MCF 10A (cell line): ENCODE measurements at regions not wholly inside any gene's neighbourhood (a gene's known extent, or its start where the extent isn't known, plus 50 kb on each side); places are given as distances from the start of the nearest gene placed in this dataset.
"Not testable (repeated sequence)": the region's sequence is repeated elsewhere in the genome, so short reads cannot be mapped to it uniquely, and the experiment has no call there.

ENCODE experiments used
- BruUV-seq: library from RNA; stranded (reverse); fragments of 400-500 nt; replicated peaks from 2 replicates; lab custom pipeline; 2021; lab: Mats Ljungman, UMichigan
- CTCF ChIA-PET: fragments of 300-600 bp; sonication (Branson Sonifier 250); formaldehyde crosslinking; extraction: SDS; loops from one replicate; lab custom pipeline; 2021; ENCODE audit warnings: antibody characterized with exemption, inconsistent platforms; lab: Yijun Ruan, JAX
- POLR2A ChIA-PET: fragments of 300-600, 350-650 bp; sonication (Branson Sonifier 250); formaldehyde crosslinking; extraction: SDS; loops from one replicate; lab custom pipeline; 2020; ENCODE audit warnings: antibody characterized with exemption, inconsistent platforms; lab: Yijun Ruan, JAX
- DNase-seq: peaks from one replicate; pipeline ENCODE4 v3.0.0-alpha.2; 2018; ENCODE audit not compliant: unreplicated experiment
- H3K27ac Mint-ChIP-seq: one replicate; pipeline ENCODE4 v1.8.0; 2022; ENCODE audit warnings: mild to moderate bottlenecking, low read depth, mixed read lengths; ENCODE audit not compliant: unreplicated experiment
- H3K27me3 Mint-ChIP-seq: one replicate; pipeline ENCODE4 v1.8.0; 2022; ENCODE audit warnings: mixed read lengths; ENCODE audit not compliant: insufficient read depth, unreplicated experiment
- H3K36me3 Mint-ChIP-seq: one replicate; pipeline ENCODE4 v1.8.0; 2022; ENCODE audit warnings: mild to moderate bottlenecking, moderate library complexity, mixed read lengths; ENCODE audit not compliant: insufficient read depth, unreplicated experiment
- H3K4me1 Mint-ChIP-seq: one replicate; pipeline ENCODE4 v1.8.0; 2022; ENCODE audit warnings: mixed read lengths; ENCODE audit not compliant: insufficient read depth, unreplicated experiment
- H3K4me3 Mint-ChIP-seq: one replicate; pipeline ENCODE4 v1.8.0; 2022; ENCODE audit warnings: mild to moderate bottlenecking, moderate library complexity, mixed read lengths; ENCODE audit not compliant: unreplicated experiment
- H3K9me3 Mint-ChIP-seq: one replicate; pipeline ENCODE4 v1.8.0; 2022; ENCODE audit warnings: mixed read lengths; ENCODE audit not compliant: unreplicated experiment
- CTCF ChIP-seq: fragments of 200-600 bp; IDR thresholded peaks from one replicate; pipeline ENCODE4 v1.8.0; 2022; ENCODE audit warnings: antibody characterized with exemption, mild to moderate bottlenecking; ENCODE audit not compliant: unreplicated experiment
- intact Hi-C: fragments of 100-400 bp; cut with micrococcal nuclease; formaldehyde crosslinking; loops from 2 replicates; pipeline ENCODE4 v1.14.1; 2022

DNA sequence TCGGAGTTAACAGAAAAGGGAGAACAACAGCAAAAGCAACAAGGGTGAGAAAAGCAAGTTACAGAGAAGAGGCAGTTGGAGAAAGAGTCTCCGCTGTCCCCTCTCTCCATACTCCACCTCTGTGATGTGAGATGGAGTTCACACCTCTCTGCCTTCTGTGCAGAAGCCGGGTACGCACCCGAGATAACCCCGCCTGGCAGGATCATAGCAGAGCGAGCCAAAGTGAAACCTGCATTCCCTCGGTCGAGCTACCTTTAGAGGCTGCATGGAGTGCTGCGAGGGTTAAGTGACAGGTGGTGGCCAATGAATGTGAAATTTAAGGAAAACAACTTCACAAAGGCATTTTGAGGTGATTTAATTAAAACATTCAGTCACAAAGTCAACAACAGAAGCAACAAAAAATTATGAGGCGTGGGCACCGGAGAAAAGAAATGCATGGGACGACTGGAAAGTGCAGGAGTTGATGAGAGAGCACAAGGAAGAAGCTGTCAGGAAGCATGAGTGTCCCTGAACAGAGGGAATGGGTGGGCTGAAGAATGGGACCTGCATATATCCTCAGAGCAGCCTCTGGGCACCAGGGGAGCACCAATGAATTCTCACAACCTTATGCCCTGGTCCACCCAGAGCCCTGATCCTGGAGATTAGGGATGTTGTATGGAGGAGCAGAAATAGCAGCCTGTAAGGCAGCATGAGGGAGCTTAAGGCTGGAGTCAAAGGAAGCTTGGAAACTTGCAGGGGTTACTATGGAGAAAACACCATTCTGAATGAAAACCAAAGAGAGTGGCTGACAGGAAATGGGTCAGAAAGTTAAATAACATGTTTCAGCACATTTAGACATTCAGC is 208.3 kb downstream of the EMP1 start:
- intact Hi-C loops, result no loop called here
- no peak for DNase-seq
- no peaks in the 10 kb centered on the region for H3K27me3 Mint-ChIP-seq
- POLR2A ChIA-PET, result no interaction called here
- TF ChIP-seq CTCF, result no peak
- H3K36me3 Mint-ChIP-seq, result no peaks in the 10 kb centered on the region
- no TSS peak for BruUV-seq
- H3K27ac Mint-ChIP-seq, result no peak overlapping the region
- CTCF ChIA-PET, result interaction anchor here (0.6 to 1.8 kb wide), 3 partner anchors 64 to 126 kb away, joined by 3 to 5 read pairs (median 3); no protein-coding TSS in a partner anchor
- H3K4me3 Mint-ChIP-seq, result no peak overlapping the region
- no peaks in the 10 kb centered on the region for H3K9me3 Mint-ChIP-seq
- H3K4me1 Mint-ChIP-seq, result no peaks in the 10 kb centered on the region

DNA sequence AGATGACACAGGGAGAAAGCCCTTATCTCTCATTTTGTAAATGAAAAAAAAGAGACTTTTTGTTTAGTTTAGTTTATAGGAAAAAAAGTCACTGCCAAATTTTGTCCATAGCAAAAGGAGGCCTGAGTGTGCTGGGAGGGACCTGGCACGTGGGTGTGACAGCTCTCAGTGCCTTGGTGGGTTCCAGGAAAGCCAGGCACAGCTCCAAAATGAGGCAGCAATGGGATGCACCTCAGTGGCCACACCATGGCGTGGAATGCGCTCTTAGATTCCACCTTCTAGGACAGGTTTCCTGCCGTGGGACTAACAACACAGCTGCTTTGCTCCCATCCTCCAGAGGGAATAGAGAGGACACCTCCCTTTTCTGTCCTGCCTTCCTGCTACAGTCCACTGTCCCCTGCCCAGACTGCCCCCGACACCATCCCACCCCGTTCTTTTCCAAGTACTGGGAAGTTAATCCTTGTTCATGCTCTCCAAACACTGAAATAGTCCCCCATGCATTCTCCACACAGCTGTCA is 207.6 kb downstream of the EMP1 start:
- intact Hi-C loops, result no loop called here
- TF ChIP-seq CTCF, result no peak
- H3K4me3 Mint-ChIP-seq, result no peak overlapping the region
- no peaks in the 10 kb centered on the region for H3K27me3 Mint-ChIP-seq
- no TSS peak for BruUV-seq
- DNase-seq, result no peak
- no peaks in the 10 kb centered on the region for H3K4me1 Mint-ChIP-seq
- H3K36me3 Mint-ChIP-seq, result no peaks in the 10 kb centered on the region
- POLR2A ChIA-PET, result no interaction called here
- CTCF ChIA-PET, result no interaction called here
- H3K9me3 Mint-ChIP-seq, result no peaks in the 10 kb centered on the region
- no peak overlapping the region for H3K27ac Mint-ChIP-seq

DNA sequence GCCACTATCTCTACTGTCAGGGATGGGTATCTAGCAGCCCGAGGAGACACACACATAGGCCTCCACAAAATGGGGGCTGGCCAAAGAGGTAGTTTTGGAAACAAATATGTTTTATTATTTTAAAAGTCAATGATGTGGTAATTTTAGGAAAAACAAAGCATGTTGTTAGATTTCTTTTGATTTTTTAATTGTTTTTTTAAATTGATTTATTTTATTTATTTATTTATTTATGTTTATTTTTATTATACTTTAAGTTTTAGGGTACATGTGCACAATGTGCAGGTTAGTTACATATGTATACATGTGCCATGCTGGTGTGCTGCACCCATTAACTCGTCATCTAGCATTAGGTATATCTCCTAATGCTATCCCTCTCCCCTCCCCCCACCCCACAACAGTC is 194.8 kb downstream of the EMP1 start:
- CTCF ChIA-PET, H3K4me3 Mint-ChIP-seq, H3K9me3 Mint-ChIP-seq, H3K36me3 Mint-ChIP-seq, intact Hi-C loops, H3K4me1 Mint-ChIP-seq, DNase-seq, BruUV-seq, H3K27ac Mint-ChIP-seq, POLR2A ChIA-PET: not testable (repeated sequence)
- H3K27me3 Mint-ChIP-seq, result peaks cover 11% of the 10 kb centered on the region

DNA sequence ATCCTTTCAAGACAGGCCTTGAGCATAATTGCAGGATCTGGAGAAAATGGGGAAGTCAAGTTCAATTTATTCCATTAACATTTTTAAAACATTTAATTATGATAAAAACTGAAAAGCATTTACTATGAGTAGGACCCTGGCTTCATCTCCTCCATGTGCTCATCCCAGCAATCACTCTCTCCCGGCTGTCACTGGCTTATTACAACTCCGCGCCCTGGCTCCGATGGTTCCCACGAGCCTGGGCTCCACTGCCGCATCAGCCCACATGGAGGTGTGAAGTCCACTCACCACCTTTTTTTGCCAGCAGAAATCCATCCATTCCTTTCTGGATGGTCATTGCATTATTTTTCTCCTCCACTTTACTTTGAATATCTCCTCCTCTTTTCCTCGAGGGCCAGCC is 194.4 kb downstream of the EMP1 start:
- BruUV-seq, result no TSS peak
- TF ChIP-seq CTCF, result no peak
- CTCF ChIA-PET, result interaction anchor here (0.7 to 1.3 kb wide), 5 partner anchors 28 to 270 kb away, joined by 3 to 5 read pairs (median 4); no protein-coding TSS in a partner anchor
- peaks cover 6% of the 10 kb centered on the region for H3K4me1 Mint-ChIP-seq
- no peak overlapping the region for H3K27ac Mint-ChIP-seq
- intact Hi-C loops, result no loop called here
- DNase-seq, result no peak
- H3K36me3 Mint-ChIP-seq, result no peaks in the 10 kb centered on the region
- POLR2A ChIA-PET, result interaction anchor here (0.8 kb wide), 1 partner anchor 201 kb away, joined by 3 read pairs; no protein-coding TSS in a partner anchor
- H3K27me3 Mint-ChIP-seq, result peaks cover 11% of the 10 kb centered on the region
- H3K9me3 Mint-ChIP-seq, result no peaks in the 10 kb centered on the region
- no peak overlapping the region for H3K4me3 Mint-ChIP-seq
